ENCODE measurements at regions not wholly inside any gene's neighbourhood (a gene's known extent, or its start where the extent isn't known, plus 50 kb on each side); places are given as distances from the start of the nearest gene placed in this dataset.

DNA sequence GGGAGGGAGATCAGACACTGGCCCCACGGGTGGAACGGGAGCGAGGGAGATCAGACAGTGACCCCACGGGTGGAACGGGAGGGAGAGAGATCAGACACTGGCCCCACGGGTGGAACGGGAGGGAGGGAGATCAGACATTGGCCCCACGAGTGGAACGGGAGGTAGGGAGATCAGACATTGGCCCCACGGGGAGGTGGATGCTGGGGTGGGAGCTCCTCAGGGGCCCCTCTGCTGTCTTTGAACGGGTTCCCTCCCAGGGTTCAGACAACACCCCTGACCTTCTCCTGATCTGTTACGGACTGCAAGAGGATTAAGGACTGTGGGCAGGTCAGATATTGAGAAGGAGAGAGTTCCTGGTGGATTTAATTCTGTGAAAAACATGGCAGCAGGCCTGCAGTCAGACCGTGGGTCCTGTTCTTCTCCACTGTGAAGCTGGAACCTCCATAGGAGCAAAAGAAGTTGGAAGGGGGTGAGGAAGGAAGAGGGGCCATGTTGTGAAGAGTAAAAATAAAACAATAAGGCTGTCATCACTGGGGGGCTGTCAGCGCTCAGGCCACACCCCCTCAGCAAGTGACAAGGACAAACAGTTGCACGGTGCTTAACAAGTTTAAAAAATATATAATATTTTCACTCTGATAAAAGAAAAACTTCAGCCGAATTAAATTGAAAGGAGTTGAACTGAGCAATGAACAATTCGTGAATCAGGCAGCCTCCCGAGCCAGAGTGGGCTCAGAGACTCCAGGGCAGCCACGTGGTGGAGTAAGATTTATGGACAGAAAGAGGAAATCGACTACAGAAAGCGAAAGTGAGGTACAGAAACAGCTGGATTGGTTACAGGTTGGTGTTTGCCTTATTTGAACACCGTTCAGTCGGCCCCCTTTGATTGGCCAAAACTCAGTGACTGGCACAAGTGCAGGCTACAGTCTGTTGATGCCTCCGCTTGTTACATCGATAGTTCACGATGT is 348.7 kb upstream of the TNRC6C start:
- H3K56ac ChIP-seq (ENCODE audit: low read length), result no peak overlapping the region
- no peak overlapping the region for H4K5ac ChIP-seq (ENCODE audit: low read length)
- no peak overlapping the region for H3K4ac ChIP-seq (ENCODE audit: low read depth, low read length)
- no peak overlapping the region for H2BK15ac ChIP-seq (replicated peaks; ENCODE audit: low read depth)
- H2AK5ac ChIP-seq (ENCODE audit: low read length), result no peak overlapping the region
- H2BK120ac ChIP-seq (ENCODE audit: low read depth, low read length), result no peak overlapping the region
- H3K4me3 ChIP-seq (ENCODE audit: low read length), result no peak overlapping the region
- H3K4me1 ChIP-seq (ENCODE audit: control insufficient read depth, low read depth, low read length), result no peaks in the 10 kb centered on the region
- no peak for DNase-seq
- H3K9ac ChIP-seq (ENCODE audit: low read length), result no peak overlapping the region
- H3K18ac ChIP-seq (ENCODE audit: low read length), result no peak overlapping the region
- H3K79me1 ChIP-seq (ENCODE audit: low read length), result no peaks in the 10 kb centered on the region
- no peak overlapping the region for H3K23ac ChIP-seq (ENCODE audit: low read length)
- no peak overlapping the region for H2BK5ac ChIP-seq (ENCODE audit: low read length)
- no CpG with 5 or more reads among the region's 26 CpGs for WGBS (ENCODE audit: extremely low coverage, insufficient coverage, low lambda C conversion rate)
- H4K8ac ChIP-seq (ENCODE audit: low read depth, low read length), result no peak overlapping the region
- H3K4me2 ChIP-seq (ENCODE audit: low read length), result no peak overlapping the region
- no peaks in the 10 kb centered on the region for H3K79me2 ChIP-seq (ENCODE audit: control insufficient read depth, insufficient read depth, low read length)
- H3K27ac ChIP-seq (ENCODE audit: low read depth, low read length), result no peak overlapping the region
- H3K27me3 ChIP-seq (ENCODE audit: insufficient read depth, low read length, poor library complexity), result no peaks in the 10 kb centered on the region
- H3K36me3 ChIP-seq (ENCODE audit: control insufficient read depth, insufficient read depth, low read length), result no peaks in the 10 kb centered on the region

- no peak overlapping the region for H4K8ac ChIP-seq (ENCODE audit: low read depth, low read length)
- WGBS (ENCODE audit: extremely low coverage, insufficient coverage, low lambda C conversion rate), result no CpG with 5 or more reads among the region's 5 CpGs
- H3K4ac ChIP-seq (ENCODE audit: low read depth, low read length), result no peak overlapping the region
- H3K79me2 ChIP-seq (ENCODE audit: control insufficient read depth, insufficient read depth, low read length), result no peaks in the 10 kb centered on the region
- H3K27ac ChIP-seq (ENCODE audit: low read depth, low read length), result no peak overlapping the region
- no peak overlapping the region for H3K4me3 ChIP-seq (ENCODE audit: low read length)
- H3K56ac ChIP-seq (ENCODE audit: low read length), result no peak overlapping the region
- H3K18ac ChIP-seq (ENCODE audit: low read length), result no peak overlapping the region
- H3K79me1 ChIP-seq (ENCODE audit: low read length), result no peaks in the 10 kb centered on the region
- H2BK120ac ChIP-seq (ENCODE audit: low read depth, low read length), result no peak overlapping the region
- H3K4me1 ChIP-seq (ENCODE audit: control insufficient read depth, low read depth, low read length), result no peaks in the 10 kb centered on the region
- H3K4me2 ChIP-seq (ENCODE audit: low read length), result no peak overlapping the region
- H3K27me3 ChIP-seq (ENCODE audit: insufficient read depth, low read length, poor library complexity), result no peaks in the 10 kb centered on the region
- no peaks in the 10 kb centered on the region for H3K36me3 ChIP-seq (ENCODE audit: control insufficient read depth, insufficient read depth, low read length)
- H2BK15ac ChIP-seq (replicated peaks; ENCODE audit: low read depth), result no peak overlapping the region
- no peak overlapping the region for H3K23ac ChIP-seq (ENCODE audit: low read length)
- H4K5ac ChIP-seq (ENCODE audit: low read length), result no peak overlapping the region
- no peak overlapping the region for H3K9ac ChIP-seq (ENCODE audit: low read length)
- no peak overlapping the region for H2AK5ac ChIP-seq (ENCODE audit: low read length)
- no peak overlapping the region for H2BK5ac ChIP-seq (ENCODE audit: low read length)
- no peak for DNase-seq
These were observed 348.0 kb upstream of the TNRC6C start for GRCh38 chr17:77610518-77610893.

DNA sequence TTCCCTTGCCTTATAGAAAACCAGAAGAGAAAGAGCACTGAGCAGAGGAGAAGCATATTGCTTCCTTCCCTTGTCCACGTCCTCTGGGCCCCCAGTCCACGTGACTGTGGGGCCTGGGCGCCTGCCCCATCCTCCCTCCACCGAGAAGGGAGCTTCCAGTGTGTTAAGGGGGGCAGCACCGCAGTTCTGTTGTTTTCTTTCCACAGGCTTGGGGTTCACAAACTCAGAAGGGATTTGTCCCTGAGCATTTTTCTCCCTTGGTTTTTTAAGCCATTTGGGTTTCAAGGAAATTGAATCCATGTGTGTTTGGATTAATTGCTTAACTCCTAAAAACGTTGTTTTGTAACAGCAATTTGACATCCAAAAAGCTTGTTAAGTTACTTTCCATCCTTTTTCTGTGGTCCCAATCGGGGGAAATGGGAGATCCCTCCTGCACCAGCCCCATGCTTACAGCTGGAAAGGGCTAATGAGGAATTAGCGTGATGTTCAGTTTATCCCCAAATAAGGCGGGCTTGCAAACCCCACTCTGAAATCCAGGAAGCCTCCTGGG is 347.5 kb upstream of the TNRC6C start:
- Histone ChIP-seq H3K4ac (ENCODE audit: low read depth, low read length) (no peak overlapping the region), H4K8ac (ENCODE audit: low read depth, low read length) (no peak overlapping the region), H2BK5ac (ENCODE audit: low read length) (no peak overlapping the region), H3K36me3 (ENCODE audit: control insufficient read depth, insufficient read depth, low read length) (no peaks in the 10 kb centered on the region), H3K4me3 (ENCODE audit: low read length) (no peak overlapping the region), H3K23ac (ENCODE audit: low read length) (no peak overlapping the region), H2AK5ac (ENCODE audit: low read length) (no peak overlapping the region), H3K56ac (ENCODE audit: low read length) (no peak overlapping the region), H4K5ac (ENCODE audit: low read length) (no peak overlapping the region), H3K27me3 (ENCODE audit: insufficient read depth, low read length, poor library complexity) (no peaks in the 10 kb centered on the region), H3K9ac (ENCODE audit: low read length) (no peak overlapping the region), H3K4me2 (ENCODE audit: low read length) (no peak overlapping the region), H3K79me1 (ENCODE audit: low read length) (no peaks in the 10 kb centered on the region), H3K27ac (ENCODE audit: low read depth, low read length) (no peak overlapping the region), H3K18ac (ENCODE audit: low read length) (no peak overlapping the region), H2BK120ac (ENCODE audit: low read depth, low read length) (no peak overlapping the region), H3K4me1 (ENCODE audit: control insufficient read depth, low read depth, low read length) (no peaks in the 10 kb centered on the region), H3K79me2 (ENCODE audit: control insufficient read depth, insufficient read depth, low read length) (no peaks in the 10 kb centered on the region), H2BK15ac (replicated peaks; ENCODE audit: low read depth) (no peak overlapping the region)
- DNase-seq, result no peak
- WGBS (ENCODE audit: extremely low coverage, insufficient coverage, low lambda C conversion rate), result no CpG with 5 or more reads among the region's 9 CpGs

- no CpG with 5 or more reads among the region's 16 CpGs for WGBS (ENCODE audit: extremely low coverage, insufficient coverage, low lambda C conversion rate)
- no peaks in the 10 kb centered on the region for H3K4me1 ChIP-seq (ENCODE audit: control insufficient read depth, low read depth, low read length)
- H3K23ac ChIP-seq (ENCODE audit: low read length), result no peak overlapping the region
- DNase-seq, result no peak
- H3K27ac ChIP-seq (ENCODE audit: low read depth, low read length), result no peak overlapping the region
- no peak overlapping the region for H2BK120ac ChIP-seq (ENCODE audit: low read depth, low read length)
- no peak overlapping the region for H3K18ac ChIP-seq (ENCODE audit: low read length)
- H3K56ac ChIP-seq (ENCODE audit: low read length), result no peak overlapping the region
- H3K79me2 ChIP-seq (ENCODE audit: control insufficient read depth, insufficient read depth, low read length), result no peaks in the 10 kb centered on the region
- H2AK5ac ChIP-seq (ENCODE audit: low read length), result no peak overlapping the region
- no peaks in the 10 kb centered on the region for H3K36me3 ChIP-seq (ENCODE audit: control insufficient read depth, insufficient read depth, low read length)
- no peak overlapping the region for H3K4me3 ChIP-seq (ENCODE audit: low read length)
- H4K8ac ChIP-seq (ENCODE audit: low read depth, low read length), result no peak overlapping the region
- no peak overlapping the region for H3K9ac ChIP-seq (ENCODE audit: low read length)
- no peaks in the 10 kb centered on the region for H3K79me1 ChIP-seq (ENCODE audit: low read length)
- no peak overlapping the region for H2BK5ac ChIP-seq (ENCODE audit: low read length)
- no peaks in the 10 kb centered on the region for H3K27me3 ChIP-seq (ENCODE audit: insufficient read depth, low read length, poor library complexity)
- no peak overlapping the region for H3K4me2 ChIP-seq (ENCODE audit: low read length)
- H3K4ac ChIP-seq (ENCODE audit: low read depth, low read length), result no peak overlapping the region
- no peak overlapping the region for H2BK15ac ChIP-seq (replicated peaks; ENCODE audit: low read depth)
- no peak overlapping the region for H4K5ac ChIP-seq (ENCODE audit: low read length)
These were observed 346.6 kb upstream of the TNRC6C start for GRCh38 chr17:77611791-77612502.

DNA sequence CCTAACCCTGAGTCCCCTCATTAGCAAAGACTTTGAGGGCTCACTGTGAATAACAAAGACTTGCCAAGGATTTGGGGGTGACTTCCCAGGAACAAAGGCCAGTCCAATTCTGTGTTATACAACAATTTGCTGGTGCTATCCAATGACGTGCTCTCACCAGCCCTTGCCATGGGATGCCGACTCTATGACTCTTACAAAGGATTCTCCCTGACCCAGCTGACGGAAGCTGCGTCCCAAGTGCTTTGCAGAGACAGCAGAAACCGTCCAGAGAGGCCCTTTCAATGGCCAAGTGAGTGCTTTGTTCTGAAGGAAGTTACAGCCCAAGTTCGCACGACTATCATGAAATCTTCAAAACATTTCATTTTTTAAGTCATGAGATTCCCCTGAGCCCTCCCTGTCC is 345.3 kb upstream of the TNRC6C start:
- Histone ChIP-seq H3K36me3 (ENCODE audit: control insufficient read depth, insufficient read depth, low read length) (no peaks in the 10 kb centered on the region), H3K23ac (ENCODE audit: low read length) (no peak overlapping the region), H4K8ac (ENCODE audit: low read depth, low read length) (no peak overlapping the region), H3K4me1 (ENCODE audit: control insufficient read depth, low read depth, low read length) (peaks cover under 1% of the 10 kb centered on the region), H2AK5ac (ENCODE audit: low read length) (no peak overlapping the region), H3K27me3 (ENCODE audit: insufficient read depth, low read length, poor library complexity) (no peaks in the 10 kb centered on the region), H3K4me3 (ENCODE audit: low read length) (no peak overlapping the region), H4K5ac (ENCODE audit: low read length) (no peak overlapping the region), H3K9ac (ENCODE audit: low read length) (no peak overlapping the region), H3K18ac (ENCODE audit: low read length) (no peak overlapping the region), H3K4me2 (ENCODE audit: low read length) (no peak overlapping the region), H3K79me2 (ENCODE audit: control insufficient read depth, insufficient read depth, low read length) (no peaks in the 10 kb centered on the region), H2BK5ac (ENCODE audit: low read length) (no peak overlapping the region), H3K56ac (ENCODE audit: low read length) (no peak overlapping the region), H3K79me1 (ENCODE audit: low read length) (no peaks in the 10 kb centered on the region), H3K4ac (ENCODE audit: low read depth, low read length) (no peak overlapping the region), H3K27ac (ENCODE audit: low read depth, low read length) (no peak overlapping the region), H2BK120ac (ENCODE audit: low read depth, low read length) (no peak overlapping the region), H2BK15ac (replicated peaks; ENCODE audit: low read depth) (no peak overlapping the region)
- no CpG with 5 or more reads among the region's 7 CpGs for WGBS (ENCODE audit: extremely low coverage, insufficient coverage, low lambda C conversion rate)
- DNase-seq, result no peak

Measured in mesendoderm (in vitro differentiated cells).